GM18870 (cell line): ENCODE measurements at regions not wholly inside any gene's neighbourhood (a gene's known extent, or its start where the extent isn't known, plus 50 kb on each side); places are given as distances from the start of the nearest gene placed in this dataset.

Source experiments
- ATAC-seq: cut with Tn5 transposase; IDR thresholded peaks from one replicate; pipeline ENCODE4 v1.9.1; 2021; ENCODE audit warnings: moderate library complexity; ENCODE audit not compliant: unreplicated experiment

DNA sequence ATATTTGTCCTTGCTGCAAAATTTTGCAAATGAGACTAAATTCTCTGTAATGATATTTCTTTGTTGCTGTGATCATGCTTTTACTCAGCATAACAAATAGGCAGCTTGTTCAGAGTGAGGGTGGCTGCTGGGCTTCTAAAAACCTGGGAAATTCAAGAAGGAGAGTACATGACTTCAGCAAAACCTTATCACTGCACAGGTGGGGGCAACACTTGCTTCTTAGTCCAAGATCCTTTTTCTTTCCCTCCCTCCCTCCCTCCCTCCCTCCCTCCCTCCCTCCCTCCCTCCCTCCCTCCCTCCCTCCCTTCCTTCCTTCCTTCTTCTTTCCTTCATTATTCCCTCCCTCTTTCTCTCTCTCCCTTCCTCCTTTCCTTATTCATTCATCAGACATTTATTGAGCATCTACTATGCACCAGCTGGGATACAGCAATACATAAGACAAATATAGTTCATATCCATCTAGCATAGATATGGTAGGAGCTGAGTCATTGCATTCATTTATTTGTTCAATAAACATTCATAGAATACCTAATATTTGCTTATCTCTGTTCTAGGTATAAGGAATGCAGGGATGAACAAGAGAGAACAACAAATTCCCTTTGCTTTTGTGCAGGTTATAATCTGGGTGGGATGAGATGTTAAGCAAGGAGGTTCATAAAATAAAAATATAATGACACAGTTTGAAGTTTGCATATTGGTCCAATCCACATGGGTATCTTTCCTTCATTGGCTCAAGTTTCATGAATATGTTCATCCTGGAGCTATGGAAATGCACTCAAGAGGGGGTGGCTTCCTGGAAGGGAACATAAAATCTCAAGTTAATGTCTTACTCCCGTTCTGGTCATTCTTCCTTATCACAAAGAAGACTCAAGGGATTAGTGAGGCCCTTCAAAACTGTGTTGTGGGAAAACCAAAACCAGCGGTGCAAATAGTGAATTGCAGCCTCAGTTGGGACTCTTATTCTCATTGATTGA lies 210.7 kb downstream of the PDCD6IP start:
- no peak for ATAC-seq

DNA sequence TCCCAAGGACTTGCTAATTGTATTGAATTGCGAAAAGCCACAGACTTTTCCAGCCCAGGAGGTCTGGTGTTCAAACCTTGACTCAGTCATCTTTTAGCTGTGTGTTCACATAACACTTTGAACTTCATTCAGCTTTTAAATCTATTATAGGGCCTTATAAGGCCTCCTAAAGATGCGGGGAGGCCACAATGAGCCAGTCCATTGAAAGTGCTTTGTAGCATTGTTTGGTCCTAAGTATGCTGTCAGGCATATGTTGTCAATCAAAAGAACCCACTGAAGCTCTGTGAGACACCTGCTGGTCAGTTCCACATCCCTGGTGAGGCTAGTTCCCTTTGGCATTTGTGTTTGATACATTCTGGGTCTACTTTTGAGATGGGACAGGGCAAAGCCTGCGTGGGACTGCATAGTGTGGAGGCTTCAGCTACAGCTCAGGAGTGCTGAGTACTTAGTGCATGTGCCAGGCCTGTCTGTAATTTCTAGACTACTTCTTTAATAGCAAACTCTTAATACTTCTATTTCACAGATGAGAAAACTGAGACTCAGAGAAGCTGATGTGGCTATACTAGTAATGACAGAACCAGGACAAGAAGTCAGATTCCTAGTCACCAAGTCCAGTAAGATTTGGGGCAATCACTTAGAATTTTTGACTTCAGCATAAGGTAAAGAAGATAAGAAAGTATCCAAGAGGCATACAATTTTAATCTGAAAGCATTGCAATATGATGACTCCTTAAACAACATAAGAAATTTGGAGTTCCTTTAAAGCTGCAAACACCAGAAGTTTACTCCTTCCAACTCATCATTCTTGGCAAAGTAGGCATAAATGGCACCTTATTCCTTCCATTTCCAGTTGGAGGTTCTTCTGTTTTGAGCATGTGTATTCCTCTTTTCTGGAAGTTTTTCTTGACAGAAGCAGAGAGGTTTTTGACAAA lies 213.0 kb downstream of the PDCD6IP start:
- no peak for ATAC-seq

DNA sequence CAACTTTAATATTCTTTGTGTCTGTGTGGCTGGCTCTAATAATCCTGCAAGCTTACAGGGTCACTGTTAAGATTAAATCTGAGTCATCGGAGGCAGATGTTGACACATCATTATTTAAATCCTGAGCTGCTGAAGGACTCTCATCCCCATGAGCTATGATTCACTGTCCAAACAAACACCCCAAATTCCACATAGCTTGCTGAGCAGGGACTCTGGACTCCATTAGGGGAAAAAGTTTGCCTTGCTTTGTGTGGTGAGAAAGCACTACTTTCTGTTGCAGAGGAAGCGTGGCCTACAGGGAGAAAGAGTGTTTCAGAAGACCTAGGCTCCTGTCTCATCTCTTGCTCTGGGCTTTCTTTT lies 213.7 kb downstream of the PDCD6IP start:
- ATAC-seq, result no peak

DNA sequence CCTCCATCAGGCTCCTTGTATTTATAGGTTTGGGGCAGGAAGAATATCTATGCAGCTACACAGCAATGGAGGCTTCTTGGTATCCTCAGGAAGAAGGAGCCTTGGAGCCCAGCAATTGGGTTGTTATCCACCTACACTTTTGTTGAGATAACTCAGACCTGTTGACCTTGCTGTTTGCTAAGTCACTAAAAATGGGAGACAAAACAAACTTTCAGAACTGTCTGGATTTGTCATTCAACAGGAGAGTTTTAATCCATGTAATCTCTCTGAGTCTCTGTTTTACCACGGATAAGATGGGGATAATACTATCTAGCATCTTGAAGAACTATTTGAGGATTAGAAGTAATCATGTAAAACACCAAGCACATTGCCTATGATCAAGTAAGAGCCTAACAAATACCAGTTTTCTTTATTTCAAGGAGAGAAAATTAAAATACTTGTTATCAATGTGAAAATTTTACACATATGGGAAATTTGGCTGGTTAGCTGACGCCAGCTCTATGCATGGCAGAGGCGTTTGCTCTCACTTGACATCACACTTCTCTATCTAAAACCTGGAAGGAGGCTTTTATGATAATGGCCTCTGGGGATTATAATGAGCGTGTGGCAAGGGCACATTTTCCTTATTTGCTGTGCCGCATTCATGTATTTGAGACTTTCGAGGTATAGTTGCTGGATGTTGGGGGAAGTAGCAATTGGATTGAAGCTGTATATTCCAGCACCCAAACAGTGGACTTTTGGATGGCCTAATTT lies 215.6 kb downstream of the PDCD6IP start:
- ATAC-seq, result no peak

DNA sequence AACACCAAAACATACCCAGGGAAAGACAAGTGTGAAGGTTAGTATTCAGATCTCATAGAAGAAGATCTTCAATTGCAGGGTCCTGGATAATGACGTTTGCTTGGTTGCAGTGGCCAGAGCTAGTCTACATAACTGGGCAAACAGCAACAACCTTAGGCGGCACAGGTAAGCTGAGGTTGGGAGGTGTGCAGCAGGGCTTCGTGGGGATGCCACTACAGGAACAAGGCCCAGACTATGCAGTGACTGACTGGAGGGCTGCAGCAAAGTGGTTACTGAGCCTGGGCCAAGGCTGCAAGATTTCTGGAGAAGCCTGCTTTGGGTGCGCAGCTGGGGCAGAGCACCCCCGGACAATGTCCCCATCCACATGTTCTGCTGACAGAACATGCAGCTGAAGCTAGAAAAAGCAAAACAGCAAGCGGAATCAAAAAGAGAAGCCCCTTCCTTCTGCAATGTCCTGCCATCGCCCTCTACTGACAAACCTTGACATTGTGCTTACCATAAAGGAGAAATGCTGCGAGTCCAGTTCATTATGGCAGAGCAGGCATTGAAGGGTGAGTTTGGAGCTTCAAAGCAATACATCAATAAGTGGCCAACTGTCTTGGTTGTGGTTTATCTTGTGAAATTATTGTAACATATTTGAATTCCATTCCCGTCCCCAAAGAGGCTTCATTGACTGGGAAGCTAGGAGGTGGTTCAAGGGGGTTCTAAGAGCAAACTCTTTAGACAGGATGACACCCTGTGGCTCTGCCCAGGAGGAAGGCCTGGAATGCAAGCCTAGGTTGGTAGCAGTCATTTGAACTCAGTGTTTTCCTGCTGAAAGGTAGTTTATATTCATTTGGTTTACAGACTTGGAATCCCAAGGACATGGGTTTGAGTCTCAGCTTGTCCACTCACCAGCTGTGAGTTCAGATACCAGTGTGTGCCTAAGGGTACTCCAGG lies 217.0 kb downstream of the PDCD6IP start:
- ATAC-seq, result no peak

DNA sequence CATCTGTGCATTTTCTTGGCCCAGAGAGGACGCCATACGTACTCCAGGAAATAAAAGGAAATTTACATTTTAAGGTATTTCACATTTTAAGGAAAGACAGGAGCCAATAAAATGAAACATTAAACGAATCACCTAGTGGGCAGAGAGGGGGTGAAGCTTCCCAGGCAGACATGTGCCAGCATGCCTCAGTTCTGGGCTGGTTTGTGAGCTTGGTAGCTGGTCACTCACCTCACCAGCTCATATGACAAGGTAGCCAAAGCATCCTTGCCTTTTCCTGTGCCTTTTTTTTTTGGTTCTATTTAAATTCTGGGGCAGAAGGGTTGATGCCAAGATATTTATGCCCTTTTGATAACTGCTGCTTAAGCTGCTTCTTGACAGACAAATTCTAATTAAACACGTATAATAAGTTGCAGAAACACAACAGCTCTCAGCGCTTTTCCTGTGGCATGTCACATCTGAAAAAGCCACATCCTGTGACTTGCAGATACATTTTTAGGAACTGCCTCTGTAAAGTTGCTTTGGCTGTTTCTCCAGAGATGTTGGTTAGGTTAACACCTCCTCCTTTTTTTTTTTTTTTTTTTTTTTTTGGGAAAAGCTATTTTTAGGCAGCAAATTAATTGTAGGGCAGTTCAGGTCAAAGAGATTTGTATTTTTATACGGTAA lies 218.6 kb downstream of the PDCD6IP start:
- ATAC-seq, result peak; percentile 38

DNA sequence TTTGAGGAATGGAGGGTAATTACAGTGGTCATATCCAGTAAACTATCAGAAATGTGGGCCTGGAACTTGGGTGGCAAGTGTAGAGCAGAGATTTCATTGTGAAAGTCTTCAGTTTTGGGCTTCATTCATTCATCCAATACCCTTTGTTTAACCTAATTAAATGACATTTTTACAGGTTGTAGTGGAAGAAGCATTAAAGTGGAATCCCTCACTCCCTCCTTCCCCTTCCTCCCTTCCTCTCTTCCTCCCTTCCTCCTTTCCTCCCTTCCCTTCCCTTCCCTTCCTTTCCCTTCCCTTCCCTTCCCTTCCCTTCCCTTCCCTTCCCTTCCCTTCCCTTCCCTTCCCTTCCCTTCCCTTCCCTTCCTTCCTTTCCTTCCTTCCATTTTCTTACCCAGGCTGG lies 219.3 kb downstream of the PDCD6IP start:
- no peak for ATAC-seq

DNA sequence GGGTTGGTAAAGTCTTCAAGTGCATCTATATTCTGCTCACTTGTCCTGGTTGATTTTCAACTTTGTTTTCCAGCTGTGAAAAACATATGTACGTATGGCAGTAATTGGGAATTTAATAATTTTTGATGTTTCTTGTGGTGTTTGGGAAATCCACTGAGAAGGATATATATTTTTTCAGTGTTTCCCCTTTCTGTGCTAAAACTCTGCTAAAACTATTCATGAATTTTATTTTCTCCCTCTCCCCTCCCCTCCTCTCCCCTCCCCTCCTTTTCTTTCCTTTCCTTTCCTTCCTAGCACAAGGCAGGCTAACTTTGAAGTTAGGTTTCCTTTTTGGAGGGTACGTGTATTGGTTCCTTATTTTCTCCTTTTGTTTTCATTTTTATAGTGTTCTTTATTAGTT lies 220.7 kb downstream of the PDCD6IP start:
- ATAC-seq, result no peak

DNA sequence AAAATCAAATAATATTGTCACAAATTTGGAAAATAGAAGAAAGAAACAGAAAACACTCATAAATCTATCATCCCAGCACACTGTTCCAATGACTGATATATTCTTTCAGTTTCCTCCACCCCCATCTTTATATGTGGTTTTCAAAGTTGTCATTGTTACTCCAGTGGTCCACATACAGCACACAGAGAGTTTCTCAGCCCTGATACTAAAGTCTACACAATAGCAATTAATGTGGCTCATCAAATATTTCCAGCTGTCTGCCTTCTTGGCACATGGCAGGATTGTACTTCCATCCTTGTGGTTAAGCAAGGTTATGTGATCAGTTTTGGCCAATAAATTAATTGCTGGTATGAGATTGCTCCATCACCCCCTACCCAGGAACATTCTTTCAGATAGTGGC lies 221.7 kb downstream of the PDCD6IP start:
- no peak for ATAC-seq

DNA sequence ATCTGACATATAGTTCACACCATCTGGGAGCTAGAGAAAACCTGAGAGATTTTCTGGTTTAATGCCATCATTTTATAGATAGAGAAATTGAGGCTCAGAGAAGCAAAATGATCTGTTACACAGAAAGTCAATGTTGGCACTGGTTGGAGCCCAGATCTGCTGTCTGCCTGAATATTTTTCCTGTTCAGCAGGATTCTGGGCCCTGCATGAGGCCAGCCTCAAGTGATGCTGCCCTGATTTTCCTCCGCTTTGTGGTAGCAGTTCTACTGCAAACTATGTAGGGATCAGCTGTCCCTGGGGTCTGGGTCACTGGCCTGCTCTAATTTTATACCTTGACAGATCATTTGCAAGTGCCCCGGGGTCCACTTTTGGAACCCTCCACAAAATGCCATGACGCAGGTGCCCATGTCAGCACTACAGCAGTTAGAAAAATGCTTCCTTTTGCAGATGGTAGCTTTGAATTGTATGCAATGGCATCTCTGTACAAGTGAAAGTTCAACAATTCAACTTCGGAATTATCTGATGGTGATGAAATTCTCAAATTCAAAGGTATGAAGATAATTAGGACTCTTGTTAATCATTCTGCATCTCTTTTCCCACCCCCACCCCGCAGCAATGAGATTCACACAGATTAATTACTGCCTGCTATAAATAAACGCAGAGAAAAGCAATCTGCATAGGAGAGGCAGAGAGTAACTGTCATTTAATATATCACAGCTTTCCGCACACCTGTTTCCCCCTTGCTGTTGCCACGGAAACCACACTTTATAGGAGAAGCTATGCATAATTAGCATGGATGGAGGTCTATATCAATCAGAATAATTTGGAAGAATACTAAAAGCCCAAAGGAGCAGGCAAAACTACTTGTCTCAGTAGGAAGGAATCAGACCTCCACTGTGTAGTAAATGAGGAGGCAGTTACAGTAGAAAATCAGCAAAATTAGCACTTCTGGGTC lies 222.6 kb downstream of the PDCD6IP start:
- no peak for ATAC-seq

DNA sequence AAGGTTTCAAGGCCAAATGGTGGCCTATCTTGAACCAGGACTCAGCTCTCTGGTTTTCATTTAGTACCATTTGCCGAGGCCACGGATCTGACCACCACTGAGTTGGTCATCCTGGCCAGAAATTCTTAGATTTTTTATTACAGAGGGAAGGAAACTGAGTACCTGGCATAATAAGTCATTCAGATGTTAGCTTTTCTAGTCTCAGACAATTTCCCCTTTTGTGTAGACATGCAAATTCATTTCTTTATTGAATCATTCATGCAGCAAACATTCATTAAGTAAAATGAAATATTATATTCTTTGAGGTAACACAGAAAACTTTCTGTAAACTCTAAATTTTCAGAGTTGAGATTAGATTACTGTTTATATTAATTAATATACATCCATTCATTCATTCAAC lies 223.7 kb downstream of the PDCD6IP start:
- no peak for ATAC-seq

DNA sequence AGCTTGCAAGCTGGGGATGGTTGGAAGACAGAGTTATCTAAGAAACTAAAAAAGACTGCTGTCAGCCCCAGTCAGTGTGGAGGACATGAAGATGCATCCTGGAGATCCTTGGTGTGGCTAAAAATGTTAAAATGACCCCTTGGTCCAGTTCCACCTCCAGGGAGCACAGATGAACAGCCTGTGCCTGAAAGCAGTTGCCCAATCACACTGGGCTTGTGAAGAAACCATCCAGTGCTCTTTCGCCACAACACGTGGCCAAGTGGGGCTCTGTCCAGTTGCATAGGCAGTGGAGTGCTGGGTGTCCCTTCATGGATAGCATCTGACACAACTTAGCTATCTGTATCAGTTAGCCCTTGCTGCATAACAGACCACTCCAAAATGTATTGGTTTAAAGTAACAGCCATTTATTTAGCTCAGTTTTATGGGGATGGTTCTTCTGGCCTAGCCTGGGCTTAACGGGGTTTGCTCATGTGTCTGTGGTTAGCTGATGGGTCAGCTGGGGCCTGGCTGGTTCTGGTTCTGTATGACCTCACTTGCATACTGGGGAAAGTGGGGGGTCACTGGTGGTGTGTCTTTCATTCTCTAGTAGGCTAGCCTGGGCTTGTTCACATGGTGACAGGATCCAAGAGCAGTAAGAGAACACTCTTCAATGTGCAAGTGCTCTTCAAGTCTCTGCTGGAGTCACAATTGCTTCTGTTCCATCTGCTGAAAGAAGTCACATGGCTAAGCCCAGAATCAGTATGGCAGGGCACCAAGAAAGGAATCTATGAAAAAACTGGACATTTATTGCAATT lies 226.2 kb downstream of the PDCD6IP start:
- ATAC-seq, result no peak

DNA sequence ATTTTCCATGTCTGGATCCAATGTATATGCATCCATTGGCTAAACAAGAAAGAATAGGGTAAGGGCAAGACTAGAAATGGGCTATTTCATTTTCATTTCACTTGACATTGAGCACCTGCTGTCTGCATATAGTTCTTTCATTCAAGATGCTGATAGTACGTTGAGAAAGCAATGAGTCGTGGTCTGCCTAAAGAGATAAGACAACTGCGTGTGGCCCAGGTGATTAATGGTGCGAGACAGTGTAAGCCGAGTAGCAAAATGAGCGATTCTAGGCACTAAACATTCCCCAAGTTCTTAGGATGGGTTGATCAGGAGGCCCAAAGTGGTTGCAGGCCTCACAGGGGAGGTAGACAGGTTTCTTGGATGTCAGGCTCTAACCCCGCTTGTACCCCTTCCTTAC lies 235.4 kb downstream of the PDCD6IP start:
- ATAC-seq, result no peak

DNA sequence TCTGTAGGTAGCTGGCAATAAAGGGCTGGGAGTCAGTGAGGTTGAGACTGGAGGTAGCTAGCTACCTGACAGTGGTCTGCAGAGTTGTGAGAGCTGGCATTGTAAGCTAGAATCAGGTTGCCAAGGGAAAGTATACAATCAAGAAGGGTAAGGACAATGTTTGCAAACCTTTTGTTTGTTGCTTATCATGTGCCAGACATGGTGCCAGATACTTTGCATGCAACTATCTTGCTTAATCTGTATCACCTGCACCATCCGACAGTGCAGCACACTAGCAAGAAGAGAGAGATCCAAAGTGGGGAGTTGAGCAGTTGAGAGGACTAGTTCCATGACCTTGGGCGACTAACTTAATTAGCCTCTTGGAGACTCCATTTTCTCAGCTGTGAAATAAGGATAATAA lies 236.4 kb downstream of the PDCD6IP start:
- no peak for ATAC-seq

DNA sequence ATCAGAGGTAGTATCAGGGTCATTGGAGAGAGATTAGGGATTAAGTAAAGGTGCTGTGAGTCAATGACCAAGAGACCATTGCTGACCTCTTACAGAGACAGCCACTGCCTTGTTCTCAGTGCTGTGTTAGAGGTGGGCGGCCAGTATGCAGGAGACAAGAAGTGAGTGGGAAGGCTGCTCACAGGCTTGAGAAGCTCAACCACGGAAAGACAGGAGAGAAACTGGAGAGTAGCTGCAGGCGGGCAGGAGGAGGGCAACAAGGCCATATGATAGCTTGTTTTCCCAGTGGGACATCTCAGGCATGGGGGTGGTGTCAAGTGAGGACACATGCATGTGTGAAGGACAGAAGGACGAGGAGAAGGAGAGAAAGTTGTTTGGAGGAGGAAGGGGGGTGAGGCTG lies 237.3 kb downstream of the PDCD6IP start:
- no peak for ATAC-seq

DNA sequence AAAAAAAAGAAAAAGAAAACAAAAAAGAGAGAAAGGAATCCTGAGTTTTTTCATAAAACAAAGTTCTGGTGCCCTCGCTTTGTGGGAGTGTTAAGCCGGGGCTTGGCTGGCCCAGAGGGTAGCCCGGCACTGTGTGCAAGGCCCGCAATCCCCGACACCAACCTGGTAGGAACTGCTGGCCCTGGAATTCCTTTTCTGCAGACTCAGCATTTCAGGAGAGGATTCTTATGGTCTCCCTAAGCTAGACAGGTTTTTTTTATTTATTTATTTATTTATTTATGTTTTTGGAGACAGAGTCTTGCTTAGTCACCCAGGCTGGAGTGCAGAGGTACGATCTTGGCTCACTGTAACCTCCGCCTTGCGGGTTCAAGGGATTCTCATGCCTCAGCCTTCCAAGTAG lies 238.8 kb downstream of the PDCD6IP start:
- ATAC-seq, result no peak

DNA sequence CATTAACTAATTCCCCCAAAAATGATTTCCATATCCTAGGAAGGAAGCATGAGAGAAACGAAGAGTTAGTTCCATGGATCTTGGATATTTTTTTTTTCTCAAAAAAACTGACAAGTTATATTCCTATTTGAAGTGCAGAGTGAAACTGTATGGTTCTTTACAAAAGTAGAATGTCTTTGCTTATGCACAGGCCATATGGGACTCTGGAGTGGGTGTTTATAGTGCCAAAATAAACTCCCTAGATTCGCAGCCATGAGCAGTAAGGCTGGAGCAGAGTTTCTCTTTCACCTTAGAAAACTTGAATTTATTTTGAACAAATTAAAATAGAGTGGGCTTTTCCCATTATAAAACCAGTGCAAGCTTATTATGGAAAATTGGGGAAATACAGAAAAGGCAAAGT lies 239.7 kb downstream of the PDCD6IP start:
- ATAC-seq, result no peak

DNA sequence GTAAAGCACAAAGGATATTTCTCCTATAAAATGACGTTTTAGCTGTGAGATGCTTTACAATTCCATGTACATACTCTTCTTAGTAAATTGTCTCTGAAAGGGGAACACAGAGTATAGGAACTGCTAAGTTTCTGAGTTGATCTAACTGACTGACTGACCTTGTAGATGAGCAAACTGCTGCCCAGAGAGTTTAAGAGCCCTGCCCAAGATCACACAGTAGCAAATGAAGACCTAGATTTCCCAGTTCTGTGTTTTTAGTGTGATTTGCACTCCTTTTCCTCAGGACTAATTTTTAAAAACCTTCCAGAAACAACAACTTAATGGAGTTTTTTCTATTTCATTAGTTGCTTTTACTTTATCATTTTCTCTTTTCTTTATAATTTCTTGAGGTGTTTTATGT lies 247.7 kb downstream of the PDCD6IP start:
- no peak for ATAC-seq
